ENCODE measurements at regions not wholly inside any gene's neighbourhood (a gene's known extent, or its start where the extent isn't known, plus 50 kb on each side); places are given as distances from the start of the nearest gene placed in this dataset.

- no peak overlapping the region for H2BK15ac ChIP-seq (ENCODE audit: low read length)
- no peak overlapping the region for H4K8ac ChIP-seq (ENCODE audit: low read depth, low read length)
- no peak overlapping the region for H3K27ac ChIP-seq (replicated peaks; ENCODE audit: low read length)
- H3K4ac ChIP-seq (ENCODE audit: low read length), result no peak overlapping the region
- H3K9me3 ChIP-seq (replicated peaks in 1 of 2; ENCODE audit: control insufficient read depth in 2 of 2, insufficient read depth in 1 of 2, low read depth in 1 of 2, low read length in 2 of 2), result no peaks in the 10 kb centered on the region
- no peak overlapping the region for H2AFZ ChIP-seq (ENCODE audit: low read length)
- no peak overlapping the region for H3K9ac ChIP-seq (ENCODE audit: low read depth, low read length, poor library complexity)
- H3K4me2 ChIP-seq (ENCODE audit: insufficient read depth, low read length, poor library complexity, severe bottlenecking), result no peak overlapping the region
- no peak overlapping the region for H3K4me3 ChIP-seq (ENCODE audit: low read length in 2 of 2)
- no peak overlapping the region for H3K14ac ChIP-seq (ENCODE audit: low read length)
- no peak for DNase-seq (ENCODE audit: low spot score)
- H3K18ac ChIP-seq (ENCODE audit: low read length), result no peak overlapping the region
- H4K91ac ChIP-seq (ENCODE audit: low read depth, low read length, poor library complexity), result no peak overlapping the region
- no peaks in the 10 kb centered on the region for H3K27me3 ChIP-seq (ENCODE audit: control insufficient read depth in 3 of 3, insufficient read depth in 3 of 3, low read depth in 1 of 3, low read length in 3 of 3)
- no peak overlapping the region for H2AK5ac ChIP-seq (ENCODE audit: low read depth, low read length)
- H3K79me1 ChIP-seq (ENCODE audit: low read depth, low read length), result no peaks in the 10 kb centered on the region
- no CpG with 5 or more reads among the region's 3 CpGs for WGBS, 2 donors (ENCODE audit: extremely low coverage in 2 of 2, insufficient read length in 2 of 2, insufficient replicate concordance in 1 of 2)
- no peaks in the 10 kb centered on the region for H3K36me3 ChIP-seq (replicated peaks in 1 of 2; ENCODE audit: control insufficient read depth in 2 of 2, insufficient read depth in 2 of 2, low read length in 2 of 2)
- H3K23ac ChIP-seq (ENCODE audit: low read depth, low read length, poor library complexity), result no peak overlapping the region
- H3K4me1 ChIP-seq (ENCODE audit: control insufficient read depth in 2 of 2, insufficient read depth in 1 of 2, low read depth in 1 of 2, low read length in 2 of 2), result no peaks in the 10 kb centered on the region
- no peak overlapping the region for H2BK120ac ChIP-seq (ENCODE audit: low read depth, low read length)
- H2BK5ac ChIP-seq (ENCODE audit: low read length), result no peak overlapping the region
- no peak overlapping the region for H2BK12ac ChIP-seq (ENCODE audit: low read length)
Observed at GRCh38 chr10:57303566-57303965, 942.5 kb upstream of the ZWINT start.

GRCh38 chr10:57300718-57301117, 939.7 kb upstream of the ZWINT start:
- Histone ChIP-seq H4K8ac (ENCODE audit: low read depth, low read length) (no peak overlapping the region), H2AFZ (ENCODE audit: low read length) (no peak overlapping the region), H4K91ac (ENCODE audit: low read depth, low read length, poor library complexity) (no peak overlapping the region), H2BK15ac (ENCODE audit: low read length) (no peak overlapping the region), H3K36me3 (replicated peaks in 1 of 2; ENCODE audit: control insufficient read depth in 2 of 2, insufficient read depth in 2 of 2, low read length in 2 of 2) (no peaks in the 10 kb centered on the region), H3K14ac (ENCODE audit: low read length) (no peak overlapping the region), H3K4ac (ENCODE audit: low read length) (no peak overlapping the region), H2BK12ac (ENCODE audit: low read length) (no peak overlapping the region), H3K4me1 (ENCODE audit: control insufficient read depth in 2 of 2, insufficient read depth in 1 of 2, low read depth in 1 of 2, low read length in 2 of 2) (no peaks in the 10 kb centered on the region), H2BK120ac (ENCODE audit: low read depth, low read length) (no peak overlapping the region), H3K4me2 (ENCODE audit: insufficient read depth, low read length, poor library complexity, severe bottlenecking) (no peak overlapping the region), H3K79me1 (ENCODE audit: low read depth, low read length) (no peaks in the 10 kb centered on the region), H2AK5ac (ENCODE audit: low read depth, low read length) (no peak overlapping the region), H2BK5ac (ENCODE audit: low read length) (no peak overlapping the region), H3K4me3 (ENCODE audit: low read length in 2 of 2) (no peak overlapping the region), H3K27me3 (ENCODE audit: control insufficient read depth in 3 of 3, insufficient read depth in 3 of 3, low read depth in 1 of 3, low read length in 3 of 3) (no peaks in the 10 kb centered on the region), H3K18ac (ENCODE audit: low read length) (no peak overlapping the region), H3K23ac (ENCODE audit: low read depth, low read length, poor library complexity) (no peak overlapping the region), H3K9ac (ENCODE audit: low read depth, low read length, poor library complexity) (no peak overlapping the region), H3K27ac (replicated peaks; ENCODE audit: low read length) (no peak overlapping the region), H3K9me3 (replicated peaks in 1 of 2; ENCODE audit: control insufficient read depth in 2 of 2, insufficient read depth in 1 of 2, low read depth in 1 of 2, low read length in 2 of 2) (no peaks in the 10 kb centered on the region)
- no CpG with 5 or more reads among the region's 3 CpGs for whole genome bisulfite sequencing, 2 donors (ENCODE audit: extremely low coverage in 2 of 2, insufficient read length in 2 of 2, insufficient replicate concordance in 1 of 2)
- DNase-seq (ENCODE audit: low spot score), result no peak

GRCh38 chr10:57294698-57295097, 933.6 kb upstream of the ZWINT start:
- no peak overlapping the region for H2BK120ac ChIP-seq (ENCODE audit: low read depth, low read length)
- H3K4me3 ChIP-seq (ENCODE audit: low read length in 2 of 2), result no peak overlapping the region
- H3K4ac ChIP-seq (ENCODE audit: low read length), result no peak overlapping the region
- H3K23ac ChIP-seq (ENCODE audit: low read depth, low read length, poor library complexity), result no peak overlapping the region
- H4K8ac ChIP-seq (ENCODE audit: low read depth, low read length), result no peak overlapping the region
- no peak overlapping the region for H3K4me2 ChIP-seq (ENCODE audit: insufficient read depth, low read length, poor library complexity, severe bottlenecking)
- DNase-seq (ENCODE audit: low spot score), result no peak
- H2AFZ ChIP-seq (ENCODE audit: low read length), result no peak overlapping the region
- H2BK5ac ChIP-seq (ENCODE audit: low read length), result no peak overlapping the region
- no peaks in the 10 kb centered on the region for H3K4me1 ChIP-seq (ENCODE audit: control insufficient read depth in 2 of 2, insufficient read depth in 1 of 2, low read depth in 1 of 2, low read length in 2 of 2)
- H2BK12ac ChIP-seq (ENCODE audit: low read length), result no peak overlapping the region
- no peaks in the 10 kb centered on the region for H3K9me3 ChIP-seq (replicated peaks in 1 of 2; ENCODE audit: control insufficient read depth in 2 of 2, insufficient read depth in 1 of 2, low read depth in 1 of 2, low read length in 2 of 2)
- no peak overlapping the region for H2BK15ac ChIP-seq (ENCODE audit: low read length)
- peaks cover 0 to 2% (median 0%) of the 10 kb centered on the region in 3 experiments for H3K27me3 ChIP-seq (ENCODE audit: control insufficient read depth in 3 of 3, insufficient read depth in 3 of 3, low read depth in 1 of 3, low read length in 3 of 3)
- H3K14ac ChIP-seq (ENCODE audit: low read length), result no peak overlapping the region
- no peak overlapping the region for H2AK5ac ChIP-seq (ENCODE audit: low read depth, low read length)
- no peak overlapping the region for H3K9ac ChIP-seq (ENCODE audit: low read depth, low read length, poor library complexity)
- no CpG with 5 or more reads among the region's 1 CpG for WGBS, 2 donors (ENCODE audit: extremely low coverage in 2 of 2, insufficient read length in 2 of 2, insufficient replicate concordance in 1 of 2)
- H4K91ac ChIP-seq (ENCODE audit: low read depth, low read length, poor library complexity), result no peak overlapping the region
- no peak overlapping the region for H3K27ac ChIP-seq (replicated peaks; ENCODE audit: low read length)
- no peak overlapping the region for H3K18ac ChIP-seq (ENCODE audit: low read length)
- no peaks in the 10 kb centered on the region for H3K36me3 ChIP-seq (replicated peaks in 1 of 2; ENCODE audit: control insufficient read depth in 2 of 2, insufficient read depth in 2 of 2, low read length in 2 of 2)
- H3K79me1 ChIP-seq (ENCODE audit: low read depth, low read length), result no peaks in the 10 kb centered on the region

GRCh38 chr10:57288754-57289153, 927.7 kb upstream of the ZWINT start:
- H3K4me2 ChIP-seq (ENCODE audit: insufficient read depth, low read length, poor library complexity, severe bottlenecking), result no peak overlapping the region
- no peak overlapping the region for H3K27ac ChIP-seq (replicated peaks; ENCODE audit: low read length)
- H2BK5ac ChIP-seq (ENCODE audit: low read length), result no peak overlapping the region
- no peaks in the 10 kb centered on the region for H3K4me1 ChIP-seq (ENCODE audit: control insufficient read depth in 2 of 2, insufficient read depth in 1 of 2, low read depth in 1 of 2, low read length in 2 of 2)
- H3K4ac ChIP-seq (ENCODE audit: low read length), result no peak overlapping the region
- H3K36me3 ChIP-seq (replicated peaks in 1 of 2; ENCODE audit: control insufficient read depth in 2 of 2, insufficient read depth in 2 of 2, low read length in 2 of 2), result no peaks in the 10 kb centered on the region
- no peak overlapping the region for H4K91ac ChIP-seq (ENCODE audit: low read depth, low read length, poor library complexity)
- no peak overlapping the region for H2BK15ac ChIP-seq (ENCODE audit: low read length)
- H3K9me3 ChIP-seq (replicated peaks in 1 of 2; ENCODE audit: control insufficient read depth in 2 of 2, insufficient read depth in 1 of 2, low read depth in 1 of 2, low read length in 2 of 2), result no peaks in the 10 kb centered on the region
- no peak overlapping the region for H2BK120ac ChIP-seq (ENCODE audit: low read depth, low read length)
- H4K8ac ChIP-seq (ENCODE audit: low read depth, low read length), result no peak overlapping the region
- H3K23ac ChIP-seq (ENCODE audit: low read depth, low read length, poor library complexity), result no peak overlapping the region
- no peak for DNase-seq (ENCODE audit: low spot score)
- no peak overlapping the region for H2AK5ac ChIP-seq (ENCODE audit: low read depth, low read length)
- no peak overlapping the region for H3K4me3 ChIP-seq (ENCODE audit: low read length in 2 of 2)
- H3K27me3 ChIP-seq (ENCODE audit: control insufficient read depth in 3 of 3, insufficient read depth in 3 of 3, low read depth in 1 of 3, low read length in 3 of 3), result peaks cover 0 to 2% (median 0%) of the 10 kb centered on the region in 3 experiments
- no peak overlapping the region for H3K9ac ChIP-seq (ENCODE audit: low read depth, low read length, poor library complexity)
- H3K14ac ChIP-seq (ENCODE audit: low read length), result no peak overlapping the region
- H3K79me1 ChIP-seq (ENCODE audit: low read depth, low read length), result no peaks in the 10 kb centered on the region
- no peak overlapping the region for H2BK12ac ChIP-seq (ENCODE audit: low read length)
- H2AFZ ChIP-seq (ENCODE audit: low read length), result no peak overlapping the region
- no peak overlapping the region for H3K18ac ChIP-seq (ENCODE audit: low read length)
